GM13976 (cell line): ENCODE measurements at regions not wholly inside any gene's neighbourhood (a gene's known extent, or its start where the extent isn't known, plus 50 kb on each side); places are given as distances from the start of the nearest gene placed in this dataset.

ENCODE experiments used
- DNase-seq: peaks from one replicate; pipeline ENCODE4 v3.0.0; 2012; ENCODE audit warnings: low spot score
- in situ Hi-C: fragments of 300-500 bp; cut with MboI; formaldehyde crosslinking; loops from one replicate; pipeline ENCODE4 v1.12.0; 2022; ENCODE audit warnings: low sequenced_read_pairs, mixed read lengths, inconsistent platforms; ENCODE audit not compliant: unreplicated experiment
- TF ChIP-seq, protein P1 (sequence below): IDR thresholded peaks from 2 replicates; pipeline ENCODE4 v1.5.1; 2012; ENCODE audit warnings: borderline replicate concordance, mild to moderate bottlenecking; ENCODE audit not compliant: insufficient read depth; ENCODE audit errors: extremely low read depth, missing control alignments, control extremely low read depth

DNA sequence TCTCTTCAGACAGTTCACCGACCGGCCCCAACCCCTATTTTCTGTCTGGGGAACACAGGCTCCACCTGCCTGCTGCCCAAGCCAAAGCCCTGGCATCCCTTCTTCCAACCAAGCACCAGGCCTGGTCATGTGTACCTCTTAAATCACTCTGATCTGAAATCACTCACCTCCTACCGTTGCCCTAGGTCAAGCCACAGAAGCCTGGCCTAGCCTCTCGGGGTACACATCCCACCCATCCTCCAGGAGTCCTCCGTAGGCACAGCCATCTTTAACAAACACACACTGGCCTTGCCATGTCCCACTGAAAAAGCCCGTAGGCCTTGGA lies 81.8 kb downstream of the IRF2BPL start:
- in situ Hi-C loops, result no loop called here
- no peak for DNase-seq
- TF ChIP-seq, protein P1, sequence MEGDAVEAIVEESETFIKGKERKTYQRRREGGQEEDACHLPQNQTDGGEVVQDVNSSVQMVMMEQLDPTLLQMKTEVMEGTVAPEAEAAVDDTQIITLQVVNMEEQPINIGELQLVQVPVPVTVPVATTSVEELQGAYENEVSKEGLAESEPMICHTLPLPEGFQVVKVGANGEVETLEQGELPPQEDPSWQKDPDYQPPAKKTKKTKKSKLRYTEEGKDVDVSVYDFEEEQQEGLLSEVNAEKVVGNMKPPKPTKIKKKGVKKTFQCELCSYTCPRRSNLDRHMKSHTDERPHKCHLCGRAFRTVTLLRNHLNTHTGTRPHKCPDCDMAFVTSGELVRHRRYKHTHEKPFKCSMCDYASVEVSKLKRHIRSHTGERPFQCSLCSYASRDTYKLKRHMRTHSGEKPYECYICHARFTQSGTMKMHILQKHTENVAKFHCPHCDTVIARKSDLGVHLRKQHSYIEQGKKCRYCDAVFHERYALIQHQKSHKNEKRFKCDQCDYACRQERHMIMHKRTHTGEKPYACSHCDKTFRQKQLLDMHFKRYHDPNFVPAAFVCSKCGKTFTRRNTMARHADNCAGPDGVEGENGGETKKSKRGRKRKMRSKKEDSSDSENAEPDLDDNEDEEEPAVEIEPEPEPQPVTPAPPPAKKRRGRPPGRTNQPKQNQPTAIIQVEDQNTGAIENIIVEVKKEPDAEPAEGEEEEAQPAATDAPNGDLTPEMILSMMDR, result no peak

DNA sequence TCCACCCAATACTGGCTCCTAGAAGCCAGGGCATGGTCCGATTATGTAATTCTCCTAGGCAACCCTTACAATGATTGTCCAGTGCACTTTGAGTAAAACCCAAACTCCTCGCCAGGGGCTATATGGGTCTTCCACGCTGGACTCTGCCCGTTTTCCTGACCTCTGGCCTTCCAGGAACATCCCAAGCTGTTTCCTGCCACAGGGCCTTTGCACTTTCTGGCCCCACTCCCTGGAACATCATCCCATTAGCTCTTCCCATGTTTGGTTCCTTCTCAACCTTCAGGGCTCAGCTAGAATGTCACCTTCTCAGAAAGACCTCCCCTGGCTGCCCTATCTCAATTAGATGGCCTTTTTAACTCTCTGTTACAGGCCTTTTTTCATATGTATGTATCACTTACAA lies 85.4 kb downstream of the IRF2BPL start:
- TF ChIP-seq, protein P1, result no peak
- in situ Hi-C loops, result no loop called here
- no peak for DNase-seq

DNA sequence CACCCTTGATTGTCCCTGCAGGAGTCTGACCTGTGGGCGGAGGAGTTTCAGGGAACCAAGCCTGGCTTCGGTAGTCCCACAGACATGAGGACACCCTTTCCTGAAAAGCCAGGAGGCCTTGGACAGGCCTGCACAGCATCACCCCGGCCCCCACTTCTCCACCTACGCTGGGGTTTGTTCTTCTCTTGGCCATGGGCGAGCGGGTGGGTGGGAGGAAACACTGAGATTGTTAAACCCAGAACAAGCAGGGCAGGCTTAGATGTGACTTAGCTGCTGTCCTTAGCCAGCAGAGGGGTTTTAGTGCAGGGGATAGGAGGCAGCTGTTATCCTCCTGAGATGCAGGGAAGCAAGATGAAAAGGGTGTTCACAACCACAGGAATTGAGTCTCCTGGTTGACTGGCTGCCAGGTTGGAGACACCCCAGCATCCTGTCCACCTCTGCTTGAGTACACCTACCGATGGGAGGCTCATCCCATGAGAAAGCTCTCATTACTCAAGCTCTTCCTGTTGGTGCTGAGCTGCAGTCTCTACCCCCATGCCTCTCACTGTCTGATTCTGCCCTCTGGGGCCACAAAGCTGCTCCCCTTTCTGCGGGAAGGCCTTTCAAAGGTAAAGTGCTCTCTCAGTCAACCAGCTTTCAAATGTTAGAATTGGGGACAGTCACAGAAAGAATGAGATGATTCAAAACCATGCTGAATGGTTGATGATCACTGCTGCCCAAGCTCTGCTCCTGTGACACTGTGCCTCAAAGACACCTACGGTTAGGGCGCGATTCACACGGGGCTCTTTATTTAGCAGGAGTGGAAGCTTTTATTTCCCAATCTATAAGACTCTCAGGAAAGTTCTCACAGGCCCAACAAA lies 86.3 kb downstream of the IRF2BPL start:
- TF ChIP-seq, protein P1, result no peak
- in situ Hi-C loops, result no loop called here
- DNase-seq, result no peak

DNA sequence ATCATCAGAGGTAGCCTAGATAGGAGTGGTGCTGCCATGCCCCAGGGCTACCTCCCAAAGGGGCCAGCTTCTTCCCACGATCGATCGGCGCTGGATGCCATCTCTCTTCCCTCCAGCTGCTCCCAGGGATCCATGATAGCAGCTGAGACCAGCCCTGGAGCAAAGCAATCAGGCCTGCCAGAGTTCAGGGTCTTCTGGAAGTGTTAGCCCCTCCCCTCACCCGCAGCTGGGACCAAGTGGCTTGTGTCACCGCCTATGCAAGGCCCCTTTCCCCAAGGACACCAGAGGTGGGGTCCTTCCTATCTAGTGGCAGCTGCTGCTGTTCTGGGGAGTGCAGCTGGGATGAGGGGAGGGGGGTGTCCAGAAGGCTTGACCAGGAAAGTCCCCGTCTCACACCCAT lies 87.0 kb downstream of the IRF2BPL start:
- in situ Hi-C loops, result no loop called here
- DNase-seq, result no peak
- TF ChIP-seq, protein P1, result no peak

DNA sequence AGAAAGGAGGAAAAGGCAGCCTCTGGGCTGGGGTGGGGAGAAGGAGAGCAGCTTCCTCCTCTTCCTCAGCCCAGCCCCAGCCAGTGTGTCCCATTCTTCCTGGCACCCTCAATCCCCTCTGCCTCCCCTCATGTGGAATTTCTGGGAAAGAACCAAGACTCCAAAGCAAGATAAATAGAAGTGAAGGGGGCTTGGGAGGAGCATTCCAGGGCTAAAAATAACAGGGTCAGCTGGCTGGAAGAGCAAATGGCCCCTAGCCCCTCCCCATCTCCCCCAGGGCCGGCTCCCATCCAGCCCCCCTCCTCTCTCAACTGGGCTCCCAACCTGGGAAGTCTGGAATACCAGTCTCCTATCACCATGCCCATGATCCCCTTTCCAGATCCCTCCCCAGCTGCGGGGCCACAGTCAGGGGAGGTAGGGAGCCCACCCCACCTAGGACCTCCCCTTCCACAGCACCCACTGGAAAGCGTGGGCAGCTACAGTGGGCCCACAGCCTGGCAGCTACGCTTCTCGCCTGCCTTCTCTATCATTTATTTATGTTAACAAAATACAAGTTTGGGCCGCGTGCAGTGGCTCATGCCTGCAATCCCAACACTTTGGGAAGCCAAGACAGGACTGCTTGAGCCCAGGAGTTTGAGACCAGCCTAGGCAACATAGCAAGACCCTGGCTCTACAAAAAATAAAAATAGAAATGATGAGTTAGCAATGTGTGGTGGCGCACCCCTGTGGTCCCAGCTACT lies 88.3 kb downstream of the IRF2BPL start:
- in situ Hi-C loops, result no loop called here
- no peak for DNase-seq
- TF ChIP-seq, protein P1, result no peak

DNA sequence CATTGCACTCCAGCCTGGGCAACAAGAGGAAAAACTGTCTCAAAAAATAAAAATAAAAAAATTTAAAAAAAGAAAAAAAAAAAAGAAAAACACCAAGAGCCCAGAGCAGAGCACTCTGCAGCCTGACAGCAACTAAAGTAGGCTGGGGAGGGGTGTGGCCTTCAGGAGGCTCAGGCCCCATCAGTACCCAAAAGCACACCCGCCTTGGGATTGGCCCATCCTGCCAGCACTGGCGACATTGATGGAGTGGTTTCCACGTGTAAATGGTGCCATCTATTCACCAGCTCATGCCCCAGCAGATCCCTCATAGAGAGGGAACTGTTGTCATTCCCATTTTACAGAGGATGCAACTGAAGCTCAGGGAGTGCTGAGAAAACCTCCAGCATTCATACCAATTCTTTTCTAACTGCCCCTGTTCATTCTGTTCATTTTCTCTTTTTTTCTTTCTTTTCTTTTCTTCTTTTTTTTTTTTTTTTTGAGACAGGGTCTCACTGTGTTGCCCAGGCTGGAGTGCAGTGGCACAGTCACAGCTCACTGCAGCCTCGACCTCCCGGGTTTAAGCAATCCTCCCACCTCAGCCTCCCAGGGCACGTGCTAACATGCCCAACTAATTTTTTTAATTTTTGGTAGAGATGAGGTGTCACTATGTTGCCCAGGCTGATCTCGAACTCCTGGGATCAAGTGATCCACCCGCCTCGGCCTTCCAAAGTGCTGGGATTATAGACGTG lies 89.3 kb downstream of the IRF2BPL start:
- in situ Hi-C loops, result no loop called here
- TF ChIP-seq, protein P1, result no peak
- no peak for DNase-seq
